Endothelial cell of umbilical vein (primary cell): ENCODE measurements at regions not wholly inside any gene's neighbourhood (a gene's known extent, or its start where the extent isn't known, plus 50 kb on each side); places are given as distances from the start of the nearest gene placed in this dataset.

ENCODE experiments used
- EZH2 ChIP-seq: IDR thresholded peaks from 2 replicates; pipeline ENCODE4 v1.6.1; 2012; ENCODE audit warnings: borderline replicate concordance, low read depth, mild to moderate bottlenecking, moderate library complexity, low read length, inconsistent platforms; ENCODE audit not compliant: severe bottlenecking
- POLR2AphosphoS5 ChIP-seq: IDR thresholded peaks from 2 replicates; pipeline ENCODE4 v1.6.1; 2012; ENCODE audit warnings: low read depth, mild to moderate bottlenecking, control low read depth, low read length, moderate library complexity; ENCODE audit not compliant: insufficient read depth

- no peak for TF ChIP-seq POLR2AphosphoS5
- TF ChIP-seq EZH2 = no peak
Measured at GRCh38 chr2:173815772-173816171, 149.4 kb downstream of the SP3 start.
